Tibial artery (tissue), 4 donors: ENCODE measurements at regions not wholly inside any gene's neighbourhood (a gene's known extent, or its start where the extent isn't known, plus 50 kb on each side); places are given as distances from the start of the nearest gene placed in this dataset.

Experiments
- DNase-seq, 2 donors: peaks; one replicate each; pipeline ENCODE4 v3.0.0-alpha.2; 2019
- H3K27ac ChIP-seq, 2 donors: fragments of 200-600 bp; sonication (generic) in 1 of 2; 1 replicate in 1 of 2; 2 replicates in 1 of 2; pipeline ENCODE4 v1.5.1; 2018 to 2019; ENCODE audit warnings: mild to moderate bottlenecking in 1 of 2
- H3K27me3 ChIP-seq, 2 donors: fragments of 200-600 bp; sonication (generic) in 1 of 2; one replicate each; pipeline versions ENCODE4 v1.5.1 to v1.6.0; 2016 to 2019
- H3K36me3 ChIP-seq, 3 donors: fragments of 200-600 bp; sonication (generic) in 2 of 3; one replicate each; pipeline ENCODE4 v1.5.1; 2016 to 2019; ENCODE audit warnings: mild to moderate bottlenecking in 2 of 3
- H3K4me1 ChIP-seq, 4 donors: fragments of 200-600 bp; sonication (generic) in 2 of 4; 1 replicate in 3 of 4; 2 replicates in 1 of 4; pipeline ENCODE4 v1.5.1; 2016 to 2019
- H3K4me3 ChIP-seq, 2 donors: fragments of 200-600 bp; sonication (generic) in 1 of 2; 1 replicate in 1 of 2; 2 replicates in 1 of 2; pipeline ENCODE4 v1.5.1; 2018 to 2019; ENCODE audit warnings: mild to moderate bottlenecking in 2 of 2
- H3K9me3 ChIP-seq, 3 donors: fragments of 200-600 bp; sonication (generic) in 1 of 3; one replicate each; pipeline ENCODE4 v1.5.1; 2016 to 2019
- CTCF ChIP-seq, 2 experiments: fragments of 200-600 bp in 1 of 2; fragments of 450-650 bp in 1 of 2; IDR thresholded peaks; one replicate each; pipeline ENCODE4 v1.5.1; 2017 to 2019; ENCODE audit warnings: antibody characterized with exemption in 2 of 2, mild to moderate bottlenecking in 1 of 2, moderate library complexity in 1 of 2
- intact Hi-C: fragments of 100-400 bp; cut with DNase I; formaldehyde crosslinking; loops from one replicate; pipeline ENCODE4 v1.15.0; 2023; ENCODE audit warnings: low total_unique reads

GRCh38 chr10:128498378-128498730 is 372.1 kb upstream of the MKI67 start:
- no peaks in the 10 kb centered on the region for H3K4me1 ChIP-seq
- H3K4me3 ChIP-seq: no peak overlapping the region
- no peaks in the 10 kb centered on the region for H3K36me3 ChIP-seq
- no peaks in the 10 kb centered on the region for H3K27me3 ChIP-seq
- DNase-seq: no peak
- no peaks in the 10 kb centered on the region for H3K9me3 ChIP-seq
- TF ChIP-seq CTCF (IDR thresholded peaks at IDR 0.05): no peak
- intact Hi-C loops: no loop called here
- H3K27ac ChIP-seq: no peak overlapping the region

GRCh38 chr10:128498746-128499145 is 372.5 kb upstream of the MKI67 start:
- no peak for DNase-seq
- no peaks in the 10 kb centered on the region for H3K27me3 ChIP-seq
- TF ChIP-seq CTCF (IDR thresholded peaks at IDR 0.05): no peak
- H3K9me3 ChIP-seq: no peaks in the 10 kb centered on the region
- H3K27ac ChIP-seq: no peak overlapping the region
- intact Hi-C loops: no loop called here
- no peak overlapping the region for H3K4me3 ChIP-seq
- no peaks in the 10 kb centered on the region for H3K36me3 ChIP-seq
- H3K4me1 ChIP-seq: no peaks in the 10 kb centered on the region

GRCh38 chr10:128499486-128499885 is 373.3 kb upstream of the MKI67 start:
- no peaks in the 10 kb centered on the region for H3K36me3 ChIP-seq
- H3K27ac ChIP-seq: no peak overlapping the region
- H3K4me1 ChIP-seq: no peaks in the 10 kb centered on the region
- intact Hi-C loops: no loop called here
- H3K4me3 ChIP-seq: no peak overlapping the region
- DNase-seq: no peak
- H3K9me3 ChIP-seq: no peaks in the 10 kb centered on the region
- no peaks in the 10 kb centered on the region for H3K27me3 ChIP-seq
- TF ChIP-seq CTCF (IDR thresholded peaks at IDR 0.05): no peak

- H3K4me1 ChIP-seq: no peaks in the 10 kb centered on the region
- H3K36me3 ChIP-seq: no peaks in the 10 kb centered on the region
- H3K4me3 ChIP-seq: no peak overlapping the region
- no peak overlapping the region for H3K27ac ChIP-seq
- intact Hi-C loops: no loop called here
- no peaks in the 10 kb centered on the region for H3K27me3 ChIP-seq
- DNase-seq: no peak
- TF ChIP-seq CTCF (IDR thresholded peaks at IDR 0.05): no peak
- no peaks in the 10 kb centered on the region for H3K9me3 ChIP-seq
These were observed 373.7 kb upstream of the MKI67 start for GRCh38 chr10:128499956-128500355.

GRCh38 chr10:128500642-128501041 is 374.4 kb upstream of the MKI67 start:
- no peak for TF ChIP-seq CTCF (IDR thresholded peaks at IDR 0.05)
- intact Hi-C loops: no loop called here
- no peaks in the 10 kb centered on the region for H3K36me3 ChIP-seq
- H3K4me1 ChIP-seq: no peaks in the 10 kb centered on the region
- H3K9me3 ChIP-seq: no peaks in the 10 kb centered on the region
- H3K4me3 ChIP-seq: no peak overlapping the region
- H3K27me3 ChIP-seq: no peaks in the 10 kb centered on the region
- H3K27ac ChIP-seq: no peak overlapping the region
- DNase-seq: no peak

- no peaks in the 10 kb centered on the region for H3K9me3 ChIP-seq
- no peak for DNase-seq
- H3K27ac ChIP-seq: no peak overlapping the region
- H3K4me3 ChIP-seq: no peak overlapping the region
- no peaks in the 10 kb centered on the region for H3K4me1 ChIP-seq
- TF ChIP-seq CTCF (IDR thresholded peaks at IDR 0.05): no peak
- intact Hi-C loops: no loop called here
- no peaks in the 10 kb centered on the region for H3K27me3 ChIP-seq
- no peaks in the 10 kb centered on the region for H3K36me3 ChIP-seq
These were observed 379.1 kb upstream of the MKI67 start for GRCh38 chr10:128505346-128505745.
